ENCODE measurements at regions not wholly inside any gene's neighbourhood (a gene's known extent, or its start where the extent isn't known, plus 50 kb on each side); places are given as distances from the start of the nearest gene placed in this dataset.

- ChIA-PET CTCF (no interaction called here), POLR2A (no interaction called here)
- Histone ChIP-seq H3K4me1 (ENCODE audit: insufficient read depth, low read length) (no peaks in the 10 kb centered on the region), H3K27ac (ENCODE audit: low read depth in 1 of 2, low read length in 2 of 2) (no peak overlapping the region), H3K4me3 (ENCODE audit: low read length) (no peak overlapping the region), H3K36me3 (ENCODE audit: insufficient read depth, low read length) (no peaks in the 10 kb centered on the region), H3K27me3 (ENCODE audit: control insufficient read depth in 1 of 2, insufficient read depth in 2 of 2, low read length in 2 of 2) (peaks cover 0 to 3% of the 10 kb centered on the region in 2 experiments), H3K9me3 (ENCODE audit: control insufficient read depth in 1 of 2, insufficient read depth in 1 of 2, low read length in 2 of 2) (no peaks in the 10 kb centered on the region)
- DNase-seq (no peak), ATAC-seq (ENCODE audit: poor library complexity) (no peak)
- peaks cover 6% of the 10 kb centered on the region for H3K4me1 Mint-ChIP-seq (ENCODE audit: low read depth)
- H3K27me3 Mint-ChIP-seq = peaks cover 27% of the 10 kb centered on the region
- intact Hi-C loops (cut with DNase I, micrococcal nuclease) = no loop called here
- no peaks in the 10 kb centered on the region for H3K9me3 Mint-ChIP-seq
- H3K27ac Mint-ChIP-seq = no peak overlapping the region
- no peaks in the 10 kb centered on the region for H3K36me3 Mint-ChIP-seq (ENCODE audit: low read depth)
- TF ChIP-seq CTCF (IDR thresholded peaks at IDR 0.05) = no peak
- H3K4me3 Mint-ChIP-seq = no peak overlapping the region
Measured at GRCh38 chr7:130838738-130839137, 104.7 kb upstream of the KLF14 start.

DNA sequence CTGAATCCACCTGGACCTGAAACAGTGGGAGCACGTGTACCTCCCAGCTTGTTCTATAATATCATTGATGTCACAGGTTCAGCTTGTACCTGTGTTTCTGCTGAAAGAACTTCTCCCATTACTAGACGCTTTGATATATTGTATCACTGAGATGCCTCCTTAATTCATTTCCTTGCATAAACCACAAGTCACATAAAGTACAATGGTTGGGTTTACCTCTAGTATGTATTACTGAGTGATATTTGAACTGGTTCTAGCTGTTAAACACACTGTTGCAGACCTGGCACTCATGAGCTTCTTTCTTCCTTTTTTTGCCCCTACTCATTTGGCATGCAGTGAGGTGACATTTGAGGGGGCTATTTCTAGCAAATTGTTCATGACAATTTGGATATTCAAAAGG lies 106.6 kb upstream of the KLF14 start:
- Mint-ChIP-seq H3K27ac (no peak overlapping the region), H3K36me3 (ENCODE audit: low read depth) (no peaks in the 10 kb centered on the region), H3K9me3 (no peaks in the 10 kb centered on the region), H3K27me3 (peaks cover 38% of the 10 kb centered on the region), H3K4me1 (ENCODE audit: low read depth) (peaks cover 6% of the 10 kb centered on the region), H3K4me3 (no peak overlapping the region)
- Histone ChIP-seq H3K9me3 (ENCODE audit: control insufficient read depth in 1 of 2, insufficient read depth in 1 of 2, low read length in 2 of 2) (no peaks in the 10 kb centered on the region), H3K27me3 (ENCODE audit: control insufficient read depth in 1 of 2, insufficient read depth in 2 of 2, low read length in 2 of 2) (peaks cover 0 to 3% of the 10 kb centered on the region in 2 experiments), H3K4me3 (ENCODE audit: low read length) (no peak overlapping the region), H3K36me3 (ENCODE audit: insufficient read depth, low read length) (no peaks in the 10 kb centered on the region), H3K4me1 (ENCODE audit: insufficient read depth, low read length) (no peaks in the 10 kb centered on the region), H3K27ac (ENCODE audit: low read depth in 1 of 2, low read length in 2 of 2) (no peak overlapping the region)
- CTCF ChIA-PET = interaction anchor here (0.7 to 1.3 kb wide), 2 partner anchors 8 to 55 kb away, joined by 3 to 4 read pairs; no protein-coding TSS in a partner anchor
- intact Hi-C loops (cut with DNase I, micrococcal nuclease) = no loop called here
- POLR2A ChIA-PET = no interaction called here
- ATAC-seq (ENCODE audit: poor library complexity) (no peak), DNase-seq (no peak)
- TF ChIP-seq CTCF (IDR thresholded peaks at IDR 0.05) = no peak

GRCh38 chr7:130841416-130841815 lies 107.4 kb upstream of the KLF14 start:
- no peak for TF ChIP-seq CTCF (IDR thresholded peaks at IDR 0.05)
- POLR2A ChIA-PET = no interaction called here
- Mint-ChIP-seq H3K4me3 (no peak overlapping the region), H3K9me3 (no peaks in the 10 kb centered on the region), H3K36me3 (ENCODE audit: low read depth) (no peaks in the 10 kb centered on the region), H3K27me3 (peaks cover 32% of the 10 kb centered on the region), H3K27ac (no peak overlapping the region), H3K4me1 (ENCODE audit: low read depth) (peaks cover 6% of the 10 kb centered on the region)
- CTCF ChIA-PET = interaction anchor here (1.3 kb wide), 1 partner anchor 9 kb away, joined by 4 read pairs; no protein-coding TSS in a partner anchor
- Histone ChIP-seq H3K27ac (ENCODE audit: low read depth in 1 of 2, low read length in 2 of 2) (no peak overlapping the region), H3K27me3 (ENCODE audit: control insufficient read depth in 1 of 2, insufficient read depth in 2 of 2, low read length in 2 of 2) (peaks cover 0 to 3% of the 10 kb centered on the region in 2 experiments), H3K9me3 (ENCODE audit: control insufficient read depth in 1 of 2, insufficient read depth in 1 of 2, low read length in 2 of 2) (no peaks in the 10 kb centered on the region), H3K4me1 (ENCODE audit: insufficient read depth, low read length) (no peaks in the 10 kb centered on the region), H3K36me3 (ENCODE audit: insufficient read depth, low read length) (no peaks in the 10 kb centered on the region), H3K4me3 (ENCODE audit: low read length) (no peak overlapping the region)
- ATAC-seq (ENCODE audit: poor library complexity) = no peak
- no peak for DNase-seq
- intact Hi-C loops (cut with DNase I, micrococcal nuclease) = no loop called here
